ENCODE measurements at regions not wholly inside any gene's neighbourhood (a gene's known extent, or its start where the extent isn't known, plus 50 kb on each side); places are given as distances from the start of the nearest gene placed in this dataset.

- no peak for DNase-seq (ENCODE audit: low read depth in 3 of 3)
Measured at GRCh38 chr7:155138204-155138603, 68.1 kb downstream of the HTR5A start.

DNA sequence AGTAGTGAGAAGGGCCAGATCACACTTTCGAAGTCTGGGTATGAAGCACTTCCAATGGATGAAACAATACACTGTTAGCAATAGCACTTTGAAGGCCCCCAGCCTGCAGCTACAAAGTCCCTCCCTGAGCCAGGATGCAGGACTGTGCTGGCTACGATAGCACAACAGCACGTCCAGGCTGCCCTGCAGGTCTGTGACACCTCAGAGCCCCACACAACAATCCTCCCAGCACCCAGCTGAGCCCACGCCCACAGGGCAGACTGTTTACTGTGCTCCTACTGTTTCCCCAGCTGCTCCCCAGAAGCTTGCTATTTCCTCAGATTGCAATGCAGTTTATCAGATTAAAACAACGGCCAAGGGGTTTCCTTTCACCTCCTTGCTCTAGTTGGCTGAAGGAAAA is 71.4 kb downstream of the HTR5A start:
- DNase-seq (ENCODE audit: low read depth in 3 of 3) = no peak

GRCh38 chr7:155143381-155143780 is 73.3 kb downstream of the HTR5A start:
- DNase-seq (ENCODE audit: low read depth in 3 of 3) = no peak

- DNase-seq (ENCODE audit: low read depth in 3 of 3) = no peak
Measured at GRCh38 chr7:155144371-155144770, 74.2 kb downstream of the HTR5A start.

DNA sequence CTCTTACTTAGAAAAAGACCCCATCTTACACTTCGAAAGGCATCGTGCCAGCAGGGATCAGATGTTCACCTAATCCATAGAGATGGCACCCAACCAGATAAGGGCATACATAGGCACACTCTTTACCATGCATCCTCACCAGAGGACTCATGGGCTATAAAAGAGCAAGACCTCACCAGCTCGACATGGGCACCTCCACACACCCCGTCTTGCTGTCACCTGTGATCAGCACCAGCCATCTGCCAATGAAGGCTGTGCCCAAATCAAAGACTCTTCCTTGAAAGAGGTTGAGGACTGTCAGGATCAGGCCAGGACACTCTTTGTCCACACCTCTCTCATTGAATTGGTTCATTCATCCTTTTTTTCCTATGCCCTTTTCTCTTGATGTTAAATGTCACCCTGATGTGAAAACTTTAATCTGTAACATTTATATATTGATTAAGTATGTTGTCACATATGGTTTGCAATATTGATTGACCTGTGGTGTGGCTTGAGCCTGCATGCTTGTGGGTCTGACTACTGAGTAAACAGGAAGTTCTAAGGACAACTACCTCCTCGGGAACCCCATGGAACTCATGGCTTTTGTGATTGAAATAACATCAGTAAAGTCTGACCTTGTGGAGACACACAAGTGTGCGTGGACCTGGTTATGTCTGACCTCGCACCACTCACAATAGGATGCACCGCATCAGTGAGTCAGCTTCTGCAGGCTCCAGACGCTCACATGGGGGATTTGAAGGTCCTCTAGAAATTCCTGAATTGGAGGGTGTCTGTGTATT is 75.5 kb downstream of the HTR5A start:
- no peak for DNase-seq (ENCODE audit: low read depth in 3 of 3)

DNA sequence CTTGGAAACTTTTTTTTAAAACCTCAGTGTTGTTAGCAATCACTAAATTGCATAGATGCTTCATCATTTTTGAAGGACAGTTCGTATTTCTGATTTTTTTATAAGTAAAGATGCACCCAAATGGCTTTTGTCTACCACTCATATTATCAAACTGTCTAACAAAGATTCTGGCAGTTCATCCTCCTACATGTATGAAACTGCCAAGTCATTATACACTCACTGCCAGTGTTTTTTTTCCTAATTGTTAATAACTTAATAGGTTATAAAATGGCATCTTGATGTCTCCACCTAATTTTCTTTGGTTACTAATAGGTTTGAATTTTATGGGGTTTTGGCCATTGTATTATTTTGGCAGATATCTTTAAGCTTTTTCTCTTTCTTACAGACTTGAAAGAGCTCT is 77.0 kb downstream of the HTR5A start:
- DNase-seq (ENCODE audit: low read depth in 3 of 3) = no peak

DNA sequence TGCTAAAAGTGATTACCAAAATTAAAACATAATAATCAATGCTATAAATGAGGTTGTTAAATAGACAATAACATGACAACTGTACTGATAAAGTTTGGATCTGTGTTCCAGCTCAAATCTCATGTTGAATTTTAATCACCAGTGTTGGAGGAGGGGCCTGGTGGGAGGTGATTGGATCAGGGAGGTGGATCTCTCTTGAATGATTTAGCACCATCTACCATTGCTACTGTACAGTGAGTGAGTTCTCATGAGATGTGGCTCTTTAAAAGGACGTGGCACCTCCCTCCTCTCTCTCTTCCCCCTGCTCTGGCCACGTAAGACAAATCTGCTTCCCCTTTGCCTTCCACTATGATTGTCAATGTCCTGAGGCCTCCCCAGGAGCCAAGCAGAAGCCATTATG is 77.5 kb downstream of the HTR5A start:
- no peak for DNase-seq (ENCODE audit: low read depth in 3 of 3)

- no peak for DNase-seq (ENCODE audit: low read depth in 3 of 3)
Measured at GRCh38 chr7:155153676-155154075, 83.6 kb downstream of the HTR5A start.

DNA sequence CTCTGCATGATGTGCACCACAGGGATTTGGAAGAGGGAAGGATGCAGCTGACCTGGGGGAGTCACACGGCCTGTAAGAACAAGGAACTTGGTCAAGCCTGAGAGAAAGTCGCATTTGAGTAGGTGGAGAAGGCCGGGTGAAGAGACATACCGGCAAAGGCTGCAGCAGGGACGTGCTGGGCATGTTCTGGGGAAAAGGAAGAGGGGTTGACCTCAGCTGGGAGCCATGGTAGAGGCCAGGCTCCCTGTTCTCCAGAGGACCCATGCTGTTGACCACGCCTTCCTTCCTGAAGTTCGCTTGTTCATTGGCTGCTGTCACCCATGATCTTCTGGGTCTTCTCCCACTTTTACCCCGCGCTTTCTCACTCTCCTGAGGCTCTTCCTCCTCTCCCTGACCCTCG is 84.5 kb downstream of the HTR5A start:
- DNase-seq (ENCODE audit: low read depth in 3 of 3) = no peak

DNA sequence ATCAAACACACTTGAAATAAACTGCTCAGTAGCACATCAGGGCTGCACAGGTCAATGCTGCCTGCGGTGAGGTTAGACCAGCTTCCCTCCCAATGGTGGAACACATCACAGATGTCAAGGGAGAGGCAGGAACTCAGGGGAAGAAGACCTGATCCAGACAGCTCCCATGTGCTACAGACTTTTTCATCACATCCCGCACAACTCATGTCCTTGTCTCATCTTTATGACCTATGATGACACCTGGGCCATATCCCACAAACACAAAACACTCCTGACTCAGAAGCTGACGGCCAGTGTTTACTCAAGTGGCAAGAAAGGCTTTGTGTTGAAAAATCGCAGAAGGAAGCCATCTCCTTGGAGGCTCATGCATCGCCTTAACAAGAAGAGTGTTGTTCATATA is 91.6 kb downstream of the HTR5A start:
- no peak for DNase-seq (ENCODE audit: low read depth in 3 of 3)

DNA sequence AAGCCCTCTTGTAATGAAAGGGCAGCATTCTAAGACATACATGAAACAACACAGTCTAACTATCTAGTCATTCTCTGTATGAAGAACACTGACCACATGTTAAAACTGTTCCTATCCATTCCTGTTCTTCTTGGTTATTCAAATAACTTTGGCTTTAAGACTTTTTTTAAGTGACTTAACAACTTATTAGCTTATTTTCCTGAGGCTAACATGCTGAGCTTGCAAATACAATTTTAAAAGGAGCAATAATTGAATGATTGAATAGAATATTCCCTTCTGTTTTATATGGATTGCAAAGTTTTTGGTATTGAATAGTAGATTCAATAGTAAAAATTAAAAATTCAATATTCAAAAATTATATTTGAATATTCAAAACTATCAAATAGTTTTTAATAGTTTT is 92.3 kb downstream of the HTR5A start:
- DNase-seq (ENCODE audit: low read depth in 3 of 3) = no peak

DNA sequence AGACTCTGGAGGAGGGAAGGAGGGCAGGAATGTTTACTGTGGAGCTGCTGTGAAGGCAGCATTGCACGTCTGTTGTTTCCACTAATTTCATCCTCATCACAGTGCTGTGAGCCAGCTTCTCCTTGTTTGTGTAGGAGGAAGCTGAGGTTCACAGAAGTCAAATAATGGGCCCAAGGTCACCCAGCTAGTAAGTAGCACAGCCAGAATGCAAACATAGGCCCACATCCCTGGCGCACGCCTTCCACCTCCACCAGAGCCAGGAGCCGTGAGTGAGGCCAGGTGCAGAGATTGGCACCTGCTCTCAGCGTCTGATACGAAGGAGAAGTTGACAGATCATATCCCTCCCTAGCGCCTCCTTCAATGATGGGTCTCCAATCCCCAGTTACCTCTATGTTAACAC is 93.6 kb downstream of the HTR5A start:
- no peak for DNase-seq (ENCODE audit: low read depth in 3 of 3)

DNA sequence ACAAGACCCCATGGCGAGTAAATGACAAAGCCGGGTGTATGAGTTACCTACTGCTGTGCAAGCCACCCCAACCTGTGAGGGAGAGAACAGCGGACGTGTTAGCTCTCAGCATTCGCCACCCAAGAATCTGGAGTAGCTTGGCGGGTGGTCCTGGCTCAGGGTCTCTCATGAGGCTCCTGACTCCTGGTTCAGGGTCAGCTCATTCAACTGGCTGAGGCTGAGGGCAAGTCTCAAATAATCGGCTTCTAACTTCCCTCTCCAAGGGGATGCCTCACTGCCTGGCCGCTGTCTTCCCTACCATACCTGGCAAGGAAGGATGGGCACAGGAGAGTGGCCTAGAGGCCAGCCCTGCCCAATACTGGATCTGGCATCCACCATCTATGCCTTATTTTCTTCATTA is 94.2 kb downstream of the HTR5A start:
- DNase-seq (ENCODE audit: low read depth in 3 of 3) = no peak

- no peak for DNase-seq (ENCODE audit: low read depth in 3 of 3)
Measured at GRCh38 chr7:155166108-155166507, 96.0 kb downstream of the HTR5A start.

GRCh38 chr7:155166673-155167370 is 96.7 kb downstream of the HTR5A start:
- DNase-seq (ENCODE audit: low read depth in 3 of 3) = peak in 1 of 3 donors; percentile 7

DNA sequence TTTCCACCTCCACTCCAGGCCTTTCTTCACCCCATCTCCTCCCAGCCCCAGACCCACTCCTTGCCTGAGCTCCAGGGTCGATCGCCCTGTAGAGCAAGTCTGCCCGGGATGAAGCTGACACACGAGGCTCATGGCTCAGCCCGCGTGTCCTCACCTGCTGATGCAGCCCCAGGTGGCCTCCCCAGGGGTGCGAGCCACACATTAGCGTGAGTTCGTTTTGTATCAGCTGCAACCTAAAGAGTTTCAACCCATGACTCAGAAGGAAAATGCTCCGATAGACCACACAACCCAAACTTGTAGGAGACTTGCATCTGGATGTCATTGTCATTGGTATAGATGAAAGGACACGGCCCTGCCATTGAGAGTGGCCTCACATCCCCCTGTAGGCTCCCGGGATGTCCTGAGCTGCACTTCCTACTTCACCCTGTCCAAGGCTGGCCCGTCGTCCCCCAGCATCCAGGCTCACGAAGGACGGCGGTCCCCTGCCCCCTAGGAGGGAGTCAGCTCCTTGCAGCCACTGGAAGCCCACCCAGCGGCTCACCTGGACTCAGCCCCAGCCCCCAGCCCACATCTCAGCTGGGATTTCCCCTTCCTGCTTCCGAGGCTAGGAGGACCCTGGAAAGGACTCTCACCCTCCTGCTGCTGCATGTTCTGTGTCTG is 97.7 kb downstream of the HTR5A start:
- DNase-seq (ENCODE audit: low read depth in 3 of 3) = no peak

GRCh38 chr7:155168597-155169480 is 98.7 kb downstream of the HTR5A start:
- DNase-seq (ENCODE audit: low read depth in 3 of 3) = no peak

- DNase-seq (ENCODE audit: low read depth in 3 of 3) = no peak
Measured at GRCh38 chr7:155169498-155170065, 99.5 kb downstream of the HTR5A start.

DNA sequence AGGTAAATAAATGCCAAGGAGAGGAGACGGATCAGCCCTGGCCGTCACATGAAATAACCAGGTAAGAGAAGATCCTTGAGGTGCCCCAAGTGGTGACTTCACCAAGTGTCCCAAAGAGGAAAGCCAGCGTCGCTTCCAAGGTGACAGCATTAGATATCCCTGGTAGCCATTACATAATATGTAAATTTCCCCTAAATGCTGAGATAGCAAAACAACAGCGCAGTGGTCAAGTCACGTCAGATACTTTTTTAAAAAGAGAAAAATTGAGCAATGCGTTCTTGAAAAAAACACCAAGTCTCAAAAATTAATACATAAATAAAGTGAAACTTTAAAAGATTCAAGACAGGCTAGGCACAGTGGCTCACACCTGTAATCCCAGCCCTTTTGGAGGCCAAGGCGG is 100.2 kb downstream of the HTR5A start:
- no peak for DNase-seq (ENCODE audit: low read depth in 3 of 3)

GRCh38 chr7:155172141-155172540 is 102.0 kb downstream of the HTR5A start:
- DNase-seq (ENCODE audit: low read depth in 3 of 3) = no peak

DNA sequence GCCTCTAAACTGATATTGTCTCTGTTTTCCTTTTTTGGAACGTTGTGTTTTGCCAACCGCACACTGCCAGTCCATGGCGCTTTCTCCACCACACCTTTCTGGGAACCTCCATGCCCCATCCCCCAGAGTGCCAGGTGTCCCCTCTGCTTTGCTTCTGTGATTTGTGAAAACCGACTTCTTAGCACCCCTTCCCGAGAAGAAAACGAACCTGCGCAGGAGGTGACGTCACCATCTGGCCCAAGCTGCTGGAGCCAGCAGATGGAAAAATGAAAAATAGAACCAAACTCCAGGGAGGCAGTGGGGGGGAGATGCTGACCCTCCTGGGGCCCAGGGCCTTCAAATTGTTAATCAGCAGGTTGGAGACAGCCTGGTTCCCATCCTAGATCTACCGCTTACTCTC is 103.8 kb downstream of the HTR5A start:
- DNase-seq (ENCODE audit: low read depth in 3 of 3) = no peak

- no peak for DNase-seq (ENCODE audit: low read depth in 3 of 3)
Measured at GRCh38 chr7:155178096-155178495, 108.0 kb downstream of the HTR5A start.

Measured in stimulated activated CD4-positive, alpha-beta T cell treated with anti-CD3 and anti-CD28 coated beads, TNF-alpha, amount 100 ng/mL, for 48 hours (primary cell).